ENCODE measurements at regions not wholly inside any gene's neighbourhood (a gene's known extent, or its start where the extent isn't known, plus 50 kb on each side); places are given as distances from the start of the nearest gene placed in this dataset.

- H3K9me3 Mint-ChIP-seq, result peaks cover 4% of the 10 kb centered on the region
- H3K27ac Mint-ChIP-seq, result no peak overlapping the region
- ATAC-seq, result no peak
- no peaks in the 10 kb centered on the region for H3K4me1 Mint-ChIP-seq
- no peaks in the 10 kb centered on the region for H3K36me3 Mint-ChIP-seq
- no peak overlapping the region for H3K4me3 Mint-ChIP-seq
- H3K27me3 Mint-ChIP-seq, result no peaks in the 10 kb centered on the region
These were observed 487.1 kb upstream of the LRRTM4 start for GRCh38 chr2:78009289-78009688.

GRCh38 chr2:78011251-78011650, 489.1 kb upstream of the LRRTM4 start:
- Mint-ChIP-seq H3K9me3 (peaks cover 10% of the 10 kb centered on the region), H3K36me3 (no peaks in the 10 kb centered on the region)

GRCh38 chr2:78020491-78020890, 498.3 kb upstream of the LRRTM4 start:
- Mint-ChIP-seq H3K27ac (no peak overlapping the region), H3K4me3 (no peak overlapping the region), H3K4me1 (no peaks in the 10 kb centered on the region), H3K27me3 (no peaks in the 10 kb centered on the region), H3K9me3 (peaks cover under 1% of the 10 kb centered on the region), H3K36me3 (no peaks in the 10 kb centered on the region)
- no peak for ATAC-seq

More at GRCh38 chr2:78011251-78011650, 489.1 kb upstream of the LRRTM4 start:
- H3K27me3 Mint-ChIP-seq, result no peaks in the 10 kb centered on the region
- no peak for ATAC-seq
- no peak overlapping the region for H3K4me3 Mint-ChIP-seq
- H3K4me1 Mint-ChIP-seq, result no peaks in the 10 kb centered on the region
- no peak overlapping the region for H3K27ac Mint-ChIP-seq

- Mint-ChIP-seq H3K9me3 (no peaks in the 10 kb centered on the region), H3K4me3 (no peak overlapping the region), H3K27ac (no peak overlapping the region), H3K36me3 (no peaks in the 10 kb centered on the region), H3K27me3 (no peaks in the 10 kb centered on the region), H3K4me1 (no peaks in the 10 kb centered on the region)
- no peak for ATAC-seq
These were observed 501.2 kb upstream of the LRRTM4 start for GRCh38 chr2:78023356-78023755.

GRCh38 chr2:78024996-78025395, 502.8 kb upstream of the LRRTM4 start:
- Mint-ChIP-seq H3K4me1 (no peaks in the 10 kb centered on the region), H3K4me3 (no peak overlapping the region), H3K27ac (no peak overlapping the region), H3K27me3 (no peaks in the 10 kb centered on the region), H3K36me3 (no peaks in the 10 kb centered on the region), H3K9me3 (peaks cover 3% of the 10 kb centered on the region)
- ATAC-seq, result no peak

GRCh38 chr2:78029392-78029995, 507.3 kb upstream of the LRRTM4 start:
- Mint-ChIP-seq H3K4me3 (no peak overlapping the region), H3K27ac (no peak overlapping the region), H3K36me3 (no peaks in the 10 kb centered on the region)

GRCh38 chr2:78034706-78035105, 512.5 kb upstream of the LRRTM4 start:
- peaks cover 9% of the 10 kb centered on the region for H3K9me3 Mint-ChIP-seq
- H3K27me3 Mint-ChIP-seq, result no peaks in the 10 kb centered on the region
- no peak overlapping the region for H3K4me3 Mint-ChIP-seq
- H3K36me3 Mint-ChIP-seq, result no peaks in the 10 kb centered on the region
- no peak overlapping the region for H3K27ac Mint-ChIP-seq
- ATAC-seq, result no peak
- H3K4me1 Mint-ChIP-seq, result no peaks in the 10 kb centered on the region

More at GRCh38 chr2:78029392-78029995, 507.3 kb upstream of the LRRTM4 start:
- no peak for ATAC-seq
- Mint-ChIP-seq H3K27me3 (no peaks in the 10 kb centered on the region), H3K9me3 (peaks cover 7% of the 10 kb centered on the region), H3K4me1 (no peaks in the 10 kb centered on the region)

GRCh38 chr2:78035804-78036203, 513.6 kb upstream of the LRRTM4 start:
- ATAC-seq, result no peak
- no peaks in the 10 kb centered on the region for H3K36me3 Mint-ChIP-seq
- H3K27ac Mint-ChIP-seq, result no peak overlapping the region
- H3K27me3 Mint-ChIP-seq, result no peaks in the 10 kb centered on the region
- no peaks in the 10 kb centered on the region for H3K4me1 Mint-ChIP-seq
- no peak overlapping the region for H3K4me3 Mint-ChIP-seq
- peaks cover 9% of the 10 kb centered on the region for H3K9me3 Mint-ChIP-seq

GRCh38 chr2:78051480-78051879, 529.3 kb upstream of the LRRTM4 start:
- no peak overlapping the region for H3K27ac Mint-ChIP-seq
- no peaks in the 10 kb centered on the region for H3K4me1 Mint-ChIP-seq
- peaks cover 22% of the 10 kb centered on the region for H3K9me3 Mint-ChIP-seq
- ATAC-seq, result no peak
- no peaks in the 10 kb centered on the region for H3K27me3 Mint-ChIP-seq
- no peak overlapping the region for H3K4me3 Mint-ChIP-seq
- H3K36me3 Mint-ChIP-seq, result no peaks in the 10 kb centered on the region

GRCh38 chr2:78056976-78057375, 534.8 kb upstream of the LRRTM4 start:
- ATAC-seq, result no peak
- H3K27me3 Mint-ChIP-seq, result no peaks in the 10 kb centered on the region
- H3K4me3 Mint-ChIP-seq, result no peak overlapping the region
- H3K9me3 Mint-ChIP-seq, result no peaks in the 10 kb centered on the region
- H3K4me1 Mint-ChIP-seq, result no peaks in the 10 kb centered on the region
- no peaks in the 10 kb centered on the region for H3K36me3 Mint-ChIP-seq
- no peak overlapping the region for H3K27ac Mint-ChIP-seq

- no peak for ATAC-seq
- H3K36me3 Mint-ChIP-seq, result no peaks in the 10 kb centered on the region
- H3K27ac Mint-ChIP-seq, result no peak overlapping the region
- H3K27me3 Mint-ChIP-seq, result no peaks in the 10 kb centered on the region
- no peak overlapping the region for H3K4me3 Mint-ChIP-seq
- H3K4me1 Mint-ChIP-seq, result no peaks in the 10 kb centered on the region
- H3K9me3 Mint-ChIP-seq, result peaks cover 8% of the 10 kb centered on the region
These were observed 539.1 kb upstream of the LRRTM4 start for GRCh38 chr2:78061301-78061700.

- H3K27ac Mint-ChIP-seq, result no peak overlapping the region
These were observed 539.6 kb upstream of the LRRTM4 start for GRCh38 chr2:78061732-78062131.

GRCh38 chr2:78063246-78064020, 541.3 kb upstream of the LRRTM4 start:
- H3K36me3 Mint-ChIP-seq, result no peaks in the 10 kb centered on the region
- peaks cover 8% of the 10 kb centered on the region for H3K9me3 Mint-ChIP-seq
- H3K27me3 Mint-ChIP-seq, result no peaks in the 10 kb centered on the region
- H3K4me3 Mint-ChIP-seq, result no peak overlapping the region
- no peak overlapping the region for H3K27ac Mint-ChIP-seq
- ATAC-seq, result no peak
- H3K4me1 Mint-ChIP-seq, result no peaks in the 10 kb centered on the region

More at GRCh38 chr2:78061732-78062131, 539.6 kb upstream of the LRRTM4 start:
- peaks cover 8% of the 10 kb centered on the region for H3K9me3 Mint-ChIP-seq
- no peaks in the 10 kb centered on the region for H3K4me1 Mint-ChIP-seq
- H3K4me3 Mint-ChIP-seq, result no peak overlapping the region
- ATAC-seq, result no peak
- no peaks in the 10 kb centered on the region for H3K27me3 Mint-ChIP-seq
- H3K36me3 Mint-ChIP-seq, result no peaks in the 10 kb centered on the region

GRCh38 chr2:78065366-78065765, 543.2 kb upstream of the LRRTM4 start:
- Mint-ChIP-seq H3K27ac (no peak overlapping the region), H3K27me3 (no peaks in the 10 kb centered on the region), H3K4me1 (no peaks in the 10 kb centered on the region), H3K9me3 (peaks cover 8% of the 10 kb centered on the region), H3K4me3 (no peak overlapping the region), H3K36me3 (no peaks in the 10 kb centered on the region)
- ATAC-seq, result no peak

GRCh38 chr2:78068808-78069207, 546.6 kb upstream of the LRRTM4 start:
- Mint-ChIP-seq H3K27me3 (no peaks in the 10 kb centered on the region), H3K27ac (no peak overlapping the region), H3K9me3 (no peaks in the 10 kb centered on the region), H3K4me1 (no peaks in the 10 kb centered on the region), H3K4me3 (no peak overlapping the region), H3K36me3 (no peaks in the 10 kb centered on the region)
- no peak for ATAC-seq

GRCh38 chr2:78070693-78071092, 548.5 kb upstream of the LRRTM4 start:
- no peaks in the 10 kb centered on the region for H3K4me1 Mint-ChIP-seq
- no peaks in the 10 kb centered on the region for H3K36me3 Mint-ChIP-seq
- peaks cover 6% of the 10 kb centered on the region for H3K9me3 Mint-ChIP-seq
- no peaks in the 10 kb centered on the region for H3K27me3 Mint-ChIP-seq
- no peak for ATAC-seq
- H3K27ac Mint-ChIP-seq, result no peak overlapping the region
- no peak overlapping the region for H3K4me3 Mint-ChIP-seq

Measured in stimulated activated memory B cell treated with anti-CD40 and anti-IgM and Interleukin-4, amounts not matched to agents 10 μg/mL and 1 μg/mL and 100 μg/mL, for 72 hours (primary cell).